NCI-H345 treated with DMSO at 0.1 percent for 48 hours (cell line): ENCODE measurements at regions not wholly inside any gene's neighbourhood (a gene's known extent, or its start where the extent isn't known, plus 50 kb on each side); places are given as distances from the start of the nearest gene placed in this dataset.

ENCODE experiments used
- DNase-seq: peaks from one replicate; lab custom pipeline; 2025; ENCODE audit not compliant: unreplicated experiment; lab: John Stamatoyannopoulos, UW

GRCh38 chr3:152185891-152186630 lies 82.7 kb upstream of the MBNL1 start:
- DNase-seq = no peak

GRCh38 chr3:152190636-152191183 lies 78.0 kb upstream of the MBNL1 start:
- no peak for DNase-seq

- no peak for DNase-seq
Observed at GRCh38 chr3:152192050-152192449, 76.7 kb upstream of the MBNL1 start.

GRCh38 chr3:152192936-152193672 lies 75.6 kb upstream of the MBNL1 start:
- DNase-seq = no peak

- no peak for DNase-seq
Observed at GRCh38 chr3:152193673-152194267, 75.0 kb upstream of the MBNL1 start.

- no peak for DNase-seq
Observed at GRCh38 chr3:152195206-152195605, 73.5 kb upstream of the MBNL1 start.

GRCh38 chr3:152196782-152197181 lies 71.9 kb upstream of the MBNL1 start:
- no peak for DNase-seq

GRCh38 chr3:152197451-152197850 lies 71.3 kb upstream of the MBNL1 start:
- no peak for DNase-seq

- no peak for DNase-seq
Observed at GRCh38 chr3:152197937-152198336, 70.8 kb upstream of the MBNL1 start.

GRCh38 chr3:152198665-152199064 lies 70.1 kb upstream of the MBNL1 start:
- DNase-seq = no peak

- no peak for DNase-seq
Observed at GRCh38 chr3:152199102-152199840, 69.5 kb upstream of the MBNL1 start.

GRCh38 chr3:152200476-152201420 lies 68.0 kb upstream of the MBNL1 start:
- DNase-seq = no peak

- no peak for DNase-seq
Observed at GRCh38 chr3:152202976-152203626, 65.6 kb upstream of the MBNL1 start.

- no peak for DNase-seq
Observed at GRCh38 chr3:152203652-152204051, 65.1 kb upstream of the MBNL1 start.

GRCh38 chr3:152204218-152204617 lies 64.5 kb upstream of the MBNL1 start:
- DNase-seq = no peak

GRCh38 chr3:152205097-152205593 lies 63.6 kb upstream of the MBNL1 start:
- DNase-seq = no peak

GRCh38 chr3:152206243-152206760 lies 62.4 kb upstream of the MBNL1 start:
- DNase-seq = no peak

GRCh38 chr3:152208439-152208838 lies 60.3 kb upstream of the MBNL1 start:
- no peak for DNase-seq

- no peak for DNase-seq
Observed at GRCh38 chr3:152209060-152209459, 59.7 kb upstream of the MBNL1 start.
